Ishikawa (cell line): ENCODE measurements at regions not wholly inside any gene's neighbourhood (a gene's known extent, or its start where the extent isn't known, plus 50 kb on each side); places are given as distances from the start of the nearest gene placed in this dataset.

Experiments used
- CEBPB ChIP-seq: IDR thresholded peaks from 2 replicates; pipeline ENCODE4 v1.6.1; 2012
- CREB1 ChIP-seq: IDR thresholded peaks from 2 replicates; pipeline ENCODE4 v1.6.1; 2012; ENCODE audit warnings: low read depth
- EGR1 ChIP-seq: IDR thresholded peaks from 2 replicates; pipeline ENCODE4 v1.6.1; 2012
- EP300 ChIP-seq: IDR thresholded peaks from 2 replicates; pipeline ENCODE4 v1.6.1; 2012; ENCODE audit warnings: borderline replicate concordance
- FOXM1 ChIP-seq: IDR thresholded peaks from 2 replicates; pipeline ENCODE4 v1.6.1; 2012; ENCODE audit warnings: low read depth, borderline replicate concordance
- NFIC ChIP-seq: IDR thresholded peaks from 2 replicates; pipeline ENCODE4 v1.6.1; 2012
- RAD21 ChIP-seq: IDR thresholded peaks from 2 replicates; pipeline ENCODE4 v1.6.1; 2012; ENCODE audit warnings: low read depth
- TAF1 ChIP-seq: IDR thresholded peaks from 2 replicates; pipeline ENCODE4 v1.6.1; 2012; ENCODE audit warnings: low read depth, mild to moderate bottlenecking
- TCF12 ChIP-seq: IDR thresholded peaks from 2 replicates; pipeline ENCODE4 v1.6.1; 2012; ENCODE audit warnings: low read depth
- TEAD4 ChIP-seq: IDR thresholded peaks from 2 replicates; pipeline ENCODE4 v1.6.1; 2012
- YY1 ChIP-seq: IDR thresholded peaks from 2 replicates; pipeline ENCODE4 v1.6.1; 2012; ENCODE audit warnings: low read depth
- ZBTB7A ChIP-seq: IDR thresholded peaks from 2 replicates; pipeline ENCODE4 v1.6.1; 2012; ENCODE audit warnings: low read depth
- TF ChIP-seq, protein P1 (sequence below): IDR thresholded peaks from 2 replicates; pipeline ENCODE4 v1.6.1; 2012; ENCODE audit warnings: low read depth, mild to moderate bottlenecking
- TF ChIP-seq, protein P2 (sequence below): IDR thresholded peaks from 2 replicates; pipeline ENCODE4 v1.6.1; 2012
- TF ChIP-seq, protein P3 (sequence below): IDR thresholded peaks from 2 replicates; pipeline ENCODE4 v1.6.1; 2012

DNA sequence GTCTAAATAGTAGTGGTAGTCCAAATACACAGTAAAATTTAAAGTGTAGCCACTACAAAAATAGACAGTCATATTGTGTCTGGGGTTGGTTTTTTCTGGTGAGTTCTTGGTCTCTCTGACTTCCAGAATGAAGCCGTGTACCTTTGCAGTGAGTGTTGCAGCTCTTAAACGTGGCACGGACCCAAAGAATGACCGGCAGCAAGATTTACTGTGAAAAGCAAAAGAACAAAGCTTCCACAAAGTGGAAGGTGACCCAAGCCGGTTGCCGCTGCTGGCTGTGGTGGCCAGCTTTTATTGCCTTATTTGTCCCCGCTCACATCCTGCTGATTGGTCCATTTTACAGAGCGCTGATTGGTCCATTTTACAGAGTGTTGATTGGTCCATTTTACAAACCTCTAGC, 188.7 kb downstream of the ZNF608 start:
- TF ChIP-seq EGR1 (no peak), TCF12 (no peak), TAF1 (no peak), CREB1 (no peak), NFIC (no peak), RAD21 (no peak), FOXM1 (no peak), YY1 (no peak), CEBPB (no peak)
- TF ChIP-seq, protein P1, sequence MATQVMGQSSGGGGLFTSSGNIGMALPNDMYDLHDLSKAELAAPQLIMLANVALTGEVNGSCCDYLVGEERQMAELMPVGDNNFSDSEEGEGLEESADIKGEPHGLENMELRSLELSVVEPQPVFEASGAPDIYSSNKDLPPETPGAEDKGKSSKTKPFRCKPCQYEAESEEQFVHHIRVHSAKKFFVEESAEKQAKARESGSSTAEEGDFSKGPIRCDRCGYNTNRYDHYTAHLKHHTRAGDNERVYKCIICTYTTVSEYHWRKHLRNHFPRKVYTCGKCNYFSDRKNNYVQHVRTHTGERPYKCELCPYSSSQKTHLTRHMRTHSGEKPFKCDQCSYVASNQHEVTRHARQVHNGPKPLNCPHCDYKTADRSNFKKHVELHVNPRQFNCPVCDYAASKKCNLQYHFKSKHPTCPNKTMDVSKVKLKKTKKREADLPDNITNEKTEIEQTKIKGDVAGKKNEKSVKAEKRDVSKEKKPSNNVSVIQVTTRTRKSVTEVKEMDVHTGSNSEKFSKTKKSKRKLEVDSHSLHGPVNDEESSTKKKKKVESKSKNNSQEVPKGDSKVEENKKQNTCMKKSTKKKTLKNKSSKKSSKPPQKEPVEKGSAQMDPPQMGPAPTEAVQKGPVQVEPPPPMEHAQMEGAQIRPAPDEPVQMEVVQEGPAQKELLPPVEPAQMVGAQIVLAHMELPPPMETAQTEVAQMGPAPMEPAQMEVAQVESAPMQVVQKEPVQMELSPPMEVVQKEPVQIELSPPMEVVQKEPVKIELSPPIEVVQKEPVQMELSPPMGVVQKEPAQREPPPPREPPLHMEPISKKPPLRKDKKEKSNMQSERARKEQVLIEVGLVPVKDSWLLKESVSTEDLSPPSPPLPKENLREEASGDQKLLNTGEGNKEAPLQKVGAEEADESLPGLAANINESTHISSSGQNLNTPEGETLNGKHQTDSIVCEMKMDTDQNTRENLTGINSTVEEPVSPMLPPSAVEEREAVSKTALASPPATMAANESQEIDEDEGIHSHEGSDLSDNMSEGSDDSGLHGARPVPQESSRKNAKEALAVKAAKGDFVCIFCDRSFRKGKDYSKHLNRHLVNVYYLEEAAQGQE = no peak

DNA sequence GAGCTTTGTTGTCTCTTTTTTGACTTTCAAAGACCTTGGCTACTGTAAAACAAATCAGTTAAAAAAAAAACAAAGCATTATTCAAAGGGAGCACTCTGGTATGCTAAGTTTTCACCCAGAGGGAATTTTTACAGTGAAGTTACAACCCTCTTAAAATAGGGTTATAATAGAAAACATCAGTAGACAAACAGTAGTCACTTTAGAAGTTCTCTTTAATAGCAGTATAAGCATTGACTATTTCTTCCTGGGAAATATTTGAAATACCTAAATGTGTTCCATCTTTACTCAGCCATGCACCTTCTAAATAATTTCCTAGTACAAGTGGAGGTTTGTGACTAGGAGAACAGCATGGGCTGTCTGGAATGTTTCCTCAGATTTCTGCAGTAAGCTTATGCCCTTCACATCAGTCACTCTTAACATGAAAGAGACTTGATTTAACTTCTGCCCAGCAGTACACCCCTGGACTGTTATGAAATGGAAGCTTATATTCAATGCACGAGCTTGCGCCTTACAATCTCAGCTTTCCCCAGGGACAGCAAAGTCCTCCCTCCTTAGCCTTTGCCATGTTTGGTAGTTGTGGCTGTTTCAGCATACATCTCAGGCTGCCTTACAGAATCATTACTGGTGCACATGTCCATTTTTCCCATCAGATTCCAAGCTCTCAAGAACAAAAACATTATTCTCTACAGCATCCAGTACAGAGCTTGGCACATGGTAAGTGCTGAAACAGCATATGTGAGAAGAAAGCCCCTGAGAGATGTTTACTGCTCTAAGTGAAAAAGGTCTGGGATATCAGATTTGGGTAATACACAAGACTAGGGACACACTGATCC, 191.5 kb downstream of the ZNF608 start:
- TF ChIP-seq TAF1 (no peak), RAD21 (no peak), EP300 (no peak), CREB1 (no peak), NFIC (no peak), ZBTB7A (no peak)

DNA sequence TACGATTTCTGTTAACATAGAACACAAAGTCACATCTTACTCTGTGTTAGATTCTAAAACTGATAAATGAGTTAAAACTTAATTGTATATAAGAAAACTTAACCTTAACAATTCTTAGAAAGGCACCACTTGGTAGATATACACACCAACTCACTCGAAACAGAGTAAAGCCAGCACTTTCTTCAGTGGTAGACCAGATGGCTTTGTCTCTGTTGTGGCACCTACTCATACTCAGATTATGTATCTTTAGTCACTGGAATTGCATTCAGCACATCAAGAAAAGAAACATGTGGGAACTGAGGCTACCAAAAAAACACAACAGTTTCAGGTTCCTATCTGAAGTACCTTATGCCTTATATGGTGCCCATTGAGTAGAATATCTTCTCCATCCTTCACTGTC, 192.5 kb downstream of the ZNF608 start:
- TF ChIP-seq, protein P1 = no peak
- TF ChIP-seq, protein P2, sequence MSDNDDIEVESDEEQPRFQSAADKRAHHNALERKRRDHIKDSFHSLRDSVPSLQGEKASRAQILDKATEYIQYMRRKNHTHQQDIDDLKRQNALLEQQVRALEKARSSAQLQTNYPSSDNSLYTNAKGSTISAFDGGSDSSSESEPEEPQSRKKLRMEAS = no peak
- TF ChIP-seq TAF1 = no peak
- TF ChIP-seq FOXM1 = no peak
- no peak for TF ChIP-seq ZBTB7A
- TF ChIP-seq NFIC = no peak
- no peak for TF ChIP-seq CEBPB
- no peak for TF ChIP-seq RAD21
- no peak for TF ChIP-seq TEAD4
- TF ChIP-seq CREB1 = no peak
- TF ChIP-seq, protein P3, sequence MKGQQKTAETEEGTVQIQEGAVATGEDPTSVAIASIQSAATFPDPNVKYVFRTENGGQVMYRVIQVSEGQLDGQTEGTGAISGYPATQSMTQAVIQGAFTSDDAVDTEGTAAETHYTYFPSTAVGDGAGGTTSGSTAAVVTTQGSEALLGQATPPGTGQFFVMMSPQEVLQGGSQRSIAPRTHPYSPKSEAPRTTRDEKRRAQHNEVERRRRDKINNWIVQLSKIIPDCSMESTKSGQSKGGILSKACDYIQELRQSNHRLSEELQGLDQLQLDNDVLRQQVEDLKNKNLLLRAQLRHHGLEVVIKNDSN = no peak
- TF ChIP-seq EP300 = no peak
- no peak for TF ChIP-seq TCF12
- TF ChIP-seq YY1 = no peak
- no peak for TF ChIP-seq EGR1

DNA sequence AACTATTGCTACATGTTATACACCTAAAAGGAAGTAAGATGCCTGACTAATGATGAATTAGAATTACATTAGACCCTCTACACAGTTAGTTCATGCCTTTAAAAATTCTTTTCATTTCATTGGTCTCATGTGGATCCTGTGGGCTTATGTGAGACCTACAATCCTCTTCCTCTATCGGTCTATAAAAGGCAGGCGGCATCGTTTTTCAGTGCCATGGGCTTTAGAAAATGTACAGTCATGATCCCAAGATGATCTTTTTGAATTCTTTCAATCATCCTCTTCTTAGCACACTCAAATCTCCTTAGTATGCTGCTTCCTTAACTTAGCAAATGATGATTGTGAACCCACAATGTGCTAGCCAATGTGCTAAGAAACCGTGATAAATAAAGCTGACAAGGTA, 193.9 kb downstream of the ZNF608 start:
- TF ChIP-seq NFIC (no peak), CEBPB (no peak), CREB1 (no peak), TAF1 (no peak)

DNA sequence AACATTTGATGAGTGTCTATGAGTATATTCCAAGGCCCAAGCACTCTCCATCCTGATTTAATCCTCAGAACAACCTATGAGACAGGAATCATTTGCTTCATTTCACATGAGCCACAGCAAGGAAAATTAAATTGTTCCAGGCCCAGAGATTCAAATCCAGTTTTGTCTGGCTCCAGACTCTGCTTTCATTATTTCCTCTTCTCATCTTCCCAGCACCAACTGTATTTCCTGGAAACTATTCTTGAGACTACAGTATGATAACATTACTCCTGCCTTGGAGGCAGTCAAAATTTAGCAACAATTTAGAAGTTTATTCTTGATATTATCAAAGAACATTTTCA, 194.5 kb downstream of the ZNF608 start:
- TF ChIP-seq TEAD4 = no peak
- TF ChIP-seq ZBTB7A = no peak
- TF ChIP-seq TAF1 = no peak
- no peak for TF ChIP-seq CEBPB
- TF ChIP-seq, protein P1 = no peak
- TF ChIP-seq EP300 = no peak
- no peak for TF ChIP-seq RAD21
- TF ChIP-seq EGR1 = no peak
- no peak for TF ChIP-seq TCF12
- TF ChIP-seq FOXM1 = no peak
- TF ChIP-seq CREB1 = no peak
- TF ChIP-seq, protein P3 = no peak
- TF ChIP-seq, protein P2 = no peak
- TF ChIP-seq NFIC = no peak
- TF ChIP-seq YY1 = no peak
